Prostate gland (tissue), 2 donors: ENCODE measurements at regions not wholly inside any gene's neighbourhood (a gene's known extent, or its start where the extent isn't known, plus 50 kb on each side); places are given as distances from the start of the nearest gene placed in this dataset.

Source experiments
- DNase-seq: peaks from one replicate; pipeline ENCODE4 v3.0.0-alpha.2; 2019; ENCODE audit warnings: low spot score
- H3K27ac ChIP-seq, 2 donors: fragments of 200-600 bp; sonication (generic); 2 replicates each; pipeline ENCODE4 v1.5.1; 2017 to 2019
- H3K27me3 ChIP-seq: fragments of 200-600 bp; sonication (generic); replicated peaks from 2 replicates; pipeline ENCODE4 v1.5.1; 2019; ENCODE audit not compliant: insufficient read depth
- H3K36me3 ChIP-seq, 2 donors: fragments of 200-600 bp; sonication (generic); 1 replicate in 1 of 2; 2 replicates in 1 of 2; pipeline versions ENCODE4 v1.5.1 to v1.8.1; 2017 to 2019
- H3K4me1 ChIP-seq: fragments of 200-600 bp; sonication (generic); replicated peaks from 2 replicates; pipeline ENCODE4 v1.5.1; 2019
- H3K4me3 ChIP-seq, 2 donors: fragments of 200-600 bp; sonication (generic); 2 replicates each; pipeline ENCODE4 v1.5.1; 2017 to 2019
- H3K9me3 ChIP-seq: fragments of 200-600 bp; sonication (generic); 2 replicates; pipeline ENCODE4 v1.5.1; 2017
- POLR2A ChIP-seq: fragments of 450-650 bp; IDR thresholded peaks from one replicate; pipeline ENCODE4 v1.6.1; 2016; ENCODE audit warnings: antibody characterized with exemption, mild to moderate bottlenecking
- POLR2AphosphoS5 ChIP-seq: sonication (generic); formaldehyde crosslinking; IDR thresholded peaks from one replicate; pipeline ENCODE4 v1.6.1; 2017; ENCODE audit warnings: antibody characterized with exemption
- WGBS: methylation state at CpG from one replicate; pipeline ENCODE4 v1.1.5; 2018; 5-methylcytosine and 5-hydroxymethylcytosine counted together
- intact Hi-C: fragments of 100-400 bp; cut with DNase I; formaldehyde crosslinking; loops from one replicate; pipeline ENCODE4 v1.14.2; 2022
- TF ChIP-seq, protein P1 (sequence below), 4 experiments: fragments of 200-600 bp in 2 of 4; fragments of 450-650 bp in 2 of 4; sonication (generic) in 2 of 4; IDR thresholded peaks; 1 replicate in 3 of 4; 2 replicates in 1 of 4; pipeline ENCODE4 v1.5.1; 2016 to 2019; ENCODE audit warnings: antibody characterized with exemption in 4 of 4, mild to moderate bottlenecking in 2 of 4, moderate library complexity in 2 of 4

GRCh38 chr13:37395544-37395943, 203.0 kb downstream of the POSTN start:
- no peaks in the 10 kb centered on the region for H3K9me3 ChIP-seq
- 97% methylated on average over 3 of the region's 3 CpGs for WGBS
- DNase-seq = no peak
- H3K4me3 ChIP-seq = no peak overlapping the region
- no peak overlapping the region for H3K27ac ChIP-seq
- TF ChIP-seq, protein P1, sequence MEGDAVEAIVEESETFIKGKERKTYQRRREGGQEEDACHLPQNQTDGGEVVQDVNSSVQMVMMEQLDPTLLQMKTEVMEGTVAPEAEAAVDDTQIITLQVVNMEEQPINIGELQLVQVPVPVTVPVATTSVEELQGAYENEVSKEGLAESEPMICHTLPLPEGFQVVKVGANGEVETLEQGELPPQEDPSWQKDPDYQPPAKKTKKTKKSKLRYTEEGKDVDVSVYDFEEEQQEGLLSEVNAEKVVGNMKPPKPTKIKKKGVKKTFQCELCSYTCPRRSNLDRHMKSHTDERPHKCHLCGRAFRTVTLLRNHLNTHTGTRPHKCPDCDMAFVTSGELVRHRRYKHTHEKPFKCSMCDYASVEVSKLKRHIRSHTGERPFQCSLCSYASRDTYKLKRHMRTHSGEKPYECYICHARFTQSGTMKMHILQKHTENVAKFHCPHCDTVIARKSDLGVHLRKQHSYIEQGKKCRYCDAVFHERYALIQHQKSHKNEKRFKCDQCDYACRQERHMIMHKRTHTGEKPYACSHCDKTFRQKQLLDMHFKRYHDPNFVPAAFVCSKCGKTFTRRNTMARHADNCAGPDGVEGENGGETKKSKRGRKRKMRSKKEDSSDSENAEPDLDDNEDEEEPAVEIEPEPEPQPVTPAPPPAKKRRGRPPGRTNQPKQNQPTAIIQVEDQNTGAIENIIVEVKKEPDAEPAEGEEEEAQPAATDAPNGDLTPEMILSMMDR (IDR thresholded peaks at IDR 0.05) = no peak
- TF ChIP-seq POLR2A (no peak), POLR2AphosphoS5 (no peak)
- intact Hi-C loops = no loop called here
- H3K4me1 ChIP-seq = no peaks in the 10 kb centered on the region
- no peaks in the 10 kb centered on the region for H3K27me3 ChIP-seq
- H3K36me3 ChIP-seq = no peaks in the 10 kb centered on the region

- no peak for DNase-seq
- TF ChIP-seq, protein P1 (IDR thresholded peaks at IDR 0.05) = no peak
- no peak for TF ChIP-seq POLR2A
- TF ChIP-seq POLR2AphosphoS5 = no peak
- no peaks in the 10 kb centered on the region for H3K36me3 ChIP-seq
- H3K4me3 ChIP-seq = no peak overlapping the region
- H3K27me3 ChIP-seq = no peaks in the 10 kb centered on the region
- no peak overlapping the region for H3K27ac ChIP-seq
- 83% methylated on average over 3 of the region's 3 CpGs for WGBS
- intact Hi-C loops = no loop called here
- no peaks in the 10 kb centered on the region for H3K9me3 ChIP-seq
- H3K4me1 ChIP-seq = no peaks in the 10 kb centered on the region
Measured at GRCh38 chr13:37392389-37392788, 206.2 kb downstream of the POSTN start.

DNA sequence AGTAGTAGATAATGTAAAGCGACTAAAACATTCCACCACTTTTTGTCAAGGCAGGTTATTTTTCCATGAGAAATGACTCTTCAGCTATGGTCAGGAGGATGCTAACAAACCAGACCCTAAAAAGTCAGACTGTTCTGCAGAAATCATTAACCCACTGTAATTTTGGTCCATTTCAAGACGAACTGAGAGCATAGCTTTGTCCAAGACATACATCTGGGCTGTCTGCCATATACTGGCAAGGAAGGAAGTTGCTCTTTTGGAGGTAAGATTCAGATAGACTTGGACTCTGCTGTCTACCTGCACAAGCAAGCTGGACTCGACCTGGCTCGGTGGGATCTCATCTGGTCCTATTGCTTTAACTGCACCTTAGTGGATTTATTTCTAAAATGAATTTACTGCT, 207.8 kb downstream of the POSTN start:
- no peak for DNase-seq
- 67% methylated on average over 4 of the region's 4 CpGs for WGBS
- Histone ChIP-seq H3K27me3 (no peaks in the 10 kb centered on the region), H3K9me3 (no peaks in the 10 kb centered on the region), H3K4me1 (no peaks in the 10 kb centered on the region), H3K4me3 (no peak overlapping the region), H3K27ac (no peak overlapping the region), H3K36me3 (no peaks in the 10 kb centered on the region)
- intact Hi-C loops = no loop called here
- TF ChIP-seq POLR2AphosphoS5 (no peak), POLR2A (no peak)
- TF ChIP-seq, protein P1 (IDR thresholded peaks at IDR 0.05) = no peak

- no peak overlapping the region for H3K27ac ChIP-seq
- TF ChIP-seq, protein P1 (IDR thresholded peaks at IDR 0.05) = no peak
- TF ChIP-seq POLR2A (no peak), POLR2AphosphoS5 (no peak)
- no peaks in the 10 kb centered on the region for H3K9me3 ChIP-seq
- DNase-seq = no peak
- intact Hi-C loops = no loop called here
- no peak overlapping the region for H3K4me3 ChIP-seq
- no peaks in the 10 kb centered on the region for H3K27me3 ChIP-seq
- 55% methylated on average over 2 of the region's 2 CpGs for WGBS
- no peaks in the 10 kb centered on the region for H3K36me3 ChIP-seq
- H3K4me1 ChIP-seq = no peaks in the 10 kb centered on the region
Measured at GRCh38 chr13:37385956-37386670, 212.5 kb downstream of the POSTN start.

- H3K9me3 ChIP-seq = no peaks in the 10 kb centered on the region
- WGBS = 66% methylated on average over 4 of the region's 4 CpGs
- H3K27ac ChIP-seq = no peak overlapping the region
- no peak overlapping the region for H3K4me3 ChIP-seq
- intact Hi-C loops = no loop called here
- TF ChIP-seq, protein P1 (IDR thresholded peaks at IDR 0.05) = no peak
- no peak for TF ChIP-seq POLR2A
- no peak for TF ChIP-seq POLR2AphosphoS5
- H3K4me1 ChIP-seq = no peaks in the 10 kb centered on the region
- no peaks in the 10 kb centered on the region for H3K27me3 ChIP-seq
- no peaks in the 10 kb centered on the region for H3K36me3 ChIP-seq
- DNase-seq = no peak
Measured at GRCh38 chr13:37385248-37385647, 213.3 kb downstream of the POSTN start.
